ENCODE measurements at regions not wholly inside any gene's neighbourhood (a gene's known extent, or its start where the extent isn't known, plus 50 kb on each side); places are given as distances from the start of the nearest gene placed in this dataset.

DNA sequence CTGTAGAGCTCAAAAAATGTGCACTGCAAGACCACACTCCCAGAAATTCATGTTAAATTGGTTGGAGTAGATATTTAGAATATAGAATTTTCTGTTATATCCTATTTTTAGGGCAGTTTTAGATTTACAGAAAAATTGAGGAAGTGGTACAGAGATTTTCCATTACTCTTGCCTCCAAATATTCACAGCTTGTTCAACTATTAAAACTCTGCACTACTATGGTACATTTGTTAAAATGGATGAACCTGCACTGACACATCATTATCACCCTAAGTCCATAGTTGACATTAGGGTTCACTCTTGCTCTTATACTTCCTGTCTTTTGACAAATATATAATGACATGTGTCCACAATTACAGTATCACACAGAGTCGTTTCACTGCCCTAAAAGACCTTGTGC is 1724.5 kb downstream of the C4orf33 start:
- TF ChIP-seq, protein P1, sequence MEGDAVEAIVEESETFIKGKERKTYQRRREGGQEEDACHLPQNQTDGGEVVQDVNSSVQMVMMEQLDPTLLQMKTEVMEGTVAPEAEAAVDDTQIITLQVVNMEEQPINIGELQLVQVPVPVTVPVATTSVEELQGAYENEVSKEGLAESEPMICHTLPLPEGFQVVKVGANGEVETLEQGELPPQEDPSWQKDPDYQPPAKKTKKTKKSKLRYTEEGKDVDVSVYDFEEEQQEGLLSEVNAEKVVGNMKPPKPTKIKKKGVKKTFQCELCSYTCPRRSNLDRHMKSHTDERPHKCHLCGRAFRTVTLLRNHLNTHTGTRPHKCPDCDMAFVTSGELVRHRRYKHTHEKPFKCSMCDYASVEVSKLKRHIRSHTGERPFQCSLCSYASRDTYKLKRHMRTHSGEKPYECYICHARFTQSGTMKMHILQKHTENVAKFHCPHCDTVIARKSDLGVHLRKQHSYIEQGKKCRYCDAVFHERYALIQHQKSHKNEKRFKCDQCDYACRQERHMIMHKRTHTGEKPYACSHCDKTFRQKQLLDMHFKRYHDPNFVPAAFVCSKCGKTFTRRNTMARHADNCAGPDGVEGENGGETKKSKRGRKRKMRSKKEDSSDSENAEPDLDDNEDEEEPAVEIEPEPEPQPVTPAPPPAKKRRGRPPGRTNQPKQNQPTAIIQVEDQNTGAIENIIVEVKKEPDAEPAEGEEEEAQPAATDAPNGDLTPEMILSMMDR (conservative IDR thresholded peaks at IDR 0.05): no peak
- no peak overlapping the region for H3K27ac ChIP-seq

DNA sequence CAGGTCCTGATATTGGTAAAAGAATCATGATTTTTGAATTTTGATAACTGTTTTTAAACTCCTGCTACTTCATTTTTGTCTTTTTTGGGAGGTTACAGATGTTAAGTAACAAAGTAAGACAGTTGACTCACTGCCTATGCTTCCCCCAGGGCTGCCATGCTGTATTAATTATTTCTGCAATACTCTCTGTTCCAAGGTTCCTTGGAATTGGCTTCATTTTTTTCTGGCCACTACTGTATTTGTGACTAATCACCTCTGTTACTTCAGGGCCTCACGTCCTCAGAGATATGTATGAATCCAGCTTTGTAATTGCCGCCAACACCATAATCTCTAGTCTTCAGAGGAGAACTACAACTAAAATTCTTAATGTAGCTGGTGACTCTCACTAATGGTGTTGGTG is 1729.3 kb downstream of the C4orf33 start:
- TF ChIP-seq, protein P1 (conservative IDR thresholded peaks at IDR 0.05): no peak
- no peak overlapping the region for H3K27ac ChIP-seq

GRCh38 chr4:130850019-130850524 is 1754.1 kb downstream of the C4orf33 start:
- H3K27ac ChIP-seq: peak overlapping the region; percentile 22; the same call in 1 of the 2 replicates
- TF ChIP-seq, protein P1 (conservative IDR thresholded peaks at IDR 0.05): no peak

GRCh38 chr4:130851107-130851506 is 1755.2 kb downstream of the C4orf33 start:
- TF ChIP-seq, protein P1 (conservative IDR thresholded peaks at IDR 0.05): no peak
- H3K27ac ChIP-seq: no peak overlapping the region

DNA sequence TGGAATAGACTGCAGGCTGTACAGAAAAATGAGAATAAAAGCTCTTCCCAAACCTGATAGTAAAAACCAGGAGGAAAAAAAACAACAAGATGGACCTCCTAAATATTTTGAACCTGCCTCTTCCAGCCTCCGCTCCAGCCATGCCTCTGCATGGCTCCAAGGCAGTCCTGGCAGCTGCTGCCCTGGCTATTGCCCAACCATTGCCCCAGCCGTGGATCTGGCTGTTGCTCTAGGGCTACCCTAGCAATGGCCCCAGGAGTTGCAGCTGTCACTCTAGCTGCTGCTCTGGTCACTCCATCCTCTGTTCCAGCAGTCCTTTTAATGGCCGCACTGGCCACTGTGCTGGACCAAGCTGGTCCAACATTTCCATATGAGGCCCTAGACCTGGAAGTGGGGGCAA is 1756.0 kb downstream of the C4orf33 start:
- H3K27ac ChIP-seq: no peak overlapping the region
- TF ChIP-seq, protein P1 (conservative IDR thresholded peaks at IDR 0.05): no peak

DNA sequence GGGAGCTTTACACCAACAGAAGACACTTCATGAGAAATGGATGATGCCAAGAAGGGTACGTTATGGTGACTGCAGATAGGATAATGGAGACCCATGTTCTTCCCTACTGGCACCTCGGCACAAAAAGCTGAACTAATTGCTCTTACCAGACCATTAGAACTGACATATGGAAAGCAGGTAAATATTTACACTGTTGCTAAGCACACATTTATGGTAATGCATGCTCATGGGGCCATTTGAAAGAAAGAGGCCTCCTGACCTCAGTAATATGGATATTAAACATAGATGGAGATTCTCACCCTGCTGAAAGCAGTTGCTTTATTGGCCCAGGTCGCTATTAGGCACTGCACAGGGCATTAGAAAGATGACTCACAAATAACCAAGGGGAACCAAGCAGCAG is 1759.6 kb downstream of the C4orf33 start:
- H3K27ac ChIP-seq: no peak overlapping the region
- TF ChIP-seq, protein P1 (conservative IDR thresholded peaks at IDR 0.05): no peak

DNA sequence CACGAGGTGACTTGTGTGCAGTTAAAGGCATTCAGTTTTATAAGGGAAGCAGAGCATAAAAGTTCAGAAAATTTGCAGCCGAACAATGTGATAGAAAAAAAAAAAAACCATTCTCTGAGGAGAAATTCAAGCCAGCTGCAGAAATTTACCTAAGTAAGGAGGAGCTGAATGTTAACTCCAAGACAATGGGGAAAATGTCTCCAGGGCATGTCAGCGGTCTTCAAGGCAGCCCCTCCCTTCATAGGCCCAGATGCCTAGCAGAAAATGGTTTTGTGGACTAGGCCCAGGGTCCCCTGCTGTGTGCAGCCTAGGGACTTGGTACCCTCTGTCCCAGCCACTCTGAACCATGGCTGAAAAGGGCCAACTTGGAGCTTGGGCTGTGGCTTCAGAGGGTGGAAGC is 1764.0 kb downstream of the C4orf33 start:
- H3K27ac ChIP-seq: no peak overlapping the region
- TF ChIP-seq, protein P1 (conservative IDR thresholded peaks at IDR 0.05): no peak

All from VCaP (cell line).